Testis (tissue), 2 donors: ENCODE measurements at regions not wholly inside any gene's neighbourhood (a gene's known extent, or its start where the extent isn't known, plus 50 kb on each side); places are given as distances from the start of the nearest gene placed in this dataset.

ENCODE experiments used
- DNase-seq: peaks from one replicate; pipeline ENCODE4 v3.0.0-alpha.2; 2019
- H3K27ac ChIP-seq, 2 donors: fragments of 200-600 bp; sonication (generic); one replicate each; pipeline ENCODE4 v1.5.1; 2019
- H3K27me3 ChIP-seq: fragments of 200-600 bp; sonication (generic); one replicate; pipeline ENCODE4 v1.5.1; 2019
- H3K36me3 ChIP-seq: fragments of 200-600 bp; sonication (generic); one replicate; pipeline ENCODE4 v1.5.1; 2017; ENCODE audit warnings: low read depth; ENCODE audit errors: missing control alignments
- H3K4me1 ChIP-seq: fragments of 200-600 bp; sonication (generic); one replicate; pipeline ENCODE4 v1.5.1; 2019
- H3K4me3 ChIP-seq, 2 donors: fragments of 200-600 bp; sonication (generic); one replicate each; pipeline ENCODE4 v1.5.1; 2017 to 2019
- H3K9me3 ChIP-seq: fragments of 200-600 bp; sonication (generic); one replicate; pipeline ENCODE4 v1.5.1; 2017
- CTCF ChIP-seq, 3 experiments: fragments of 450-650 bp in 2 of 3; fragments of 200-600 bp in 1 of 3; sonication (generic) in 1 of 3; IDR thresholded peaks; one replicate each; pipeline ENCODE4 v1.5.1; 2016 to 2019; ENCODE audit warnings: antibody characterized with exemption in 3 of 3, mild to moderate bottlenecking in 2 of 3, moderate library complexity in 1 of 3
- POLR2A ChIP-seq: fragments of 450-650 bp; IDR thresholded peaks from one replicate; pipeline ENCODE4 v1.6.1; 2017; ENCODE audit warnings: antibody characterized with exemption, mild to moderate bottlenecking, moderate library complexity
- WGBS, 2 donors: methylation state at CpG; one replicate each; pipeline ENCODE4 v1.1.5; 2018; 5-methylcytosine and 5-hydroxymethylcytosine counted together
- intact Hi-C: fragments of 100-400 bp; cut with DNase I; formaldehyde crosslinking; loops from one replicate; pipeline ENCODE4 v1.15.1; 2023; ENCODE audit warnings: low total_unique reads

GRCh38 chr3:117651246-117651645 lies 941.7 kb downstream of the TUSC7 start:
- H3K27me3 ChIP-seq: no peaks in the 10 kb centered on the region
- H3K36me3 ChIP-seq: no peaks in the 10 kb centered on the region
- no peak for TF ChIP-seq POLR2A
- TF ChIP-seq CTCF (IDR thresholded peaks at IDR 0.05): no peak
- H3K4me3 ChIP-seq: no peak overlapping the region
- no peaks in the 10 kb centered on the region for H3K9me3 ChIP-seq
- no peaks in the 10 kb centered on the region for H3K4me1 ChIP-seq
- H3K27ac ChIP-seq: no peak overlapping the region
- 24 to 48% methylated on average over 3 of the region's 3 CpGs for WGBS, 2 donors
- DNase-seq: no peak
- intact Hi-C loops: no loop called here

GRCh38 chr3:117656391-117656790 lies 946.8 kb downstream of the TUSC7 start:
- DNase-seq: no peak
- Histone ChIP-seq H3K27ac (no peak overlapping the region), H3K4me3 (no peak overlapping the region), H3K9me3 (no peaks in the 10 kb centered on the region), H3K4me1 (no peaks in the 10 kb centered on the region), H3K27me3 (no peaks in the 10 kb centered on the region), H3K36me3 (no peaks in the 10 kb centered on the region)
- intact Hi-C loops: no loop called here
- WGBS, 2 donors: 89% methylated on average over 1 of the region's 1 CpG
- TF ChIP-seq POLR2A: no peak
- TF ChIP-seq CTCF (IDR thresholded peaks at IDR 0.05): no peak

- DNase-seq: no peak
- intact Hi-C loops: no loop called here
- Histone ChIP-seq H3K27me3 (no peaks in the 10 kb centered on the region), H3K4me1 (no peaks in the 10 kb centered on the region), H3K4me3 (no peak overlapping the region), H3K27ac (no peak overlapping the region), H3K36me3 (no peaks in the 10 kb centered on the region), H3K9me3 (no peaks in the 10 kb centered on the region)
- TF ChIP-seq CTCF (IDR thresholded peaks at IDR 0.05): no peak
- no peak for TF ChIP-seq POLR2A
- 93 to 98% methylated on average over 6 of the region's 6 CpGs for WGBS, 2 donors
Measured at GRCh38 chr3:117657278-117657677, 947.7 kb downstream of the TUSC7 start.

GRCh38 chr3:117660941-117661817 lies 951.6 kb downstream of the TUSC7 start:
- intact Hi-C loops: no loop called here
- H3K36me3 ChIP-seq: no peaks in the 10 kb centered on the region
- H3K27ac ChIP-seq: no peak overlapping the region
- no peaks in the 10 kb centered on the region for H3K9me3 ChIP-seq
- H3K4me3 ChIP-seq: no peak overlapping the region
- no peak for DNase-seq
- no peak for TF ChIP-seq CTCF (IDR thresholded peaks at IDR 0.05)
- TF ChIP-seq POLR2A: no peak
- H3K4me1 ChIP-seq: no peaks in the 10 kb centered on the region
- no peaks in the 10 kb centered on the region for H3K27me3 ChIP-seq
- 76 to 85% methylated on average over 2 of the region's 2 CpGs for WGBS, 2 donors

- DNase-seq: no peak
- Histone ChIP-seq H3K4me3 (no peak overlapping the region), H3K27me3 (no peaks in the 10 kb centered on the region), H3K36me3 (no peaks in the 10 kb centered on the region), H3K27ac (no peak overlapping the region), H3K4me1 (no peaks in the 10 kb centered on the region), H3K9me3 (no peaks in the 10 kb centered on the region)
- 69 to 75% methylated on average over 3 of the region's 3 CpGs for WGBS, 2 donors
- TF ChIP-seq CTCF (IDR thresholded peaks at IDR 0.05) (no peak), POLR2A (no peak)
- intact Hi-C loops: no loop called here
Measured at GRCh38 chr3:117661818-117662095, 952.2 kb downstream of the TUSC7 start.
